ENCODE measurements at regions not wholly inside any gene's neighbourhood (a gene's known extent, or its start where the extent isn't known, plus 50 kb on each side); places are given as distances from the start of the nearest gene placed in this dataset.
A peak's percentile ranks its signal among the peaks of the same experiment; 100 is the strongest.

- TF ChIP-seq CTCF (IDR thresholded peaks at IDR 0.05), result no peak
- TF ChIP-seq POLR2A (IDR thresholded peaks at IDR 0.05), result no peak
- no peak for TF ChIP-seq EP300 (IDR thresholded peaks at IDR 0.05)
- TF ChIP-seq POLR2AphosphoS5 (IDR thresholded peaks at IDR 0.05), result peak in 3 of 4 donors; percentile 32 to 53 (median 52)
Observed at GRCh38 chr2:8149985-8150539, 531.8 kb upstream of the ID2 start.
